NCI-H146 treated with DMSO at 0.1 percent for 48 hours (cell line): ENCODE measurements at regions not wholly inside any gene's neighbourhood (a gene's known extent, or its start where the extent isn't known, plus 50 kb on each side); places are given as distances from the start of the nearest gene placed in this dataset.
A peak's percentile ranks its signal among the peaks of the same experiment; 100 is the strongest.

Source experiments
- DNase-seq: peaks from one replicate; lab custom pipeline; 2025; ENCODE audit not compliant: unreplicated experiment; lab: John Stamatoyannopoulos, UW

DNA sequence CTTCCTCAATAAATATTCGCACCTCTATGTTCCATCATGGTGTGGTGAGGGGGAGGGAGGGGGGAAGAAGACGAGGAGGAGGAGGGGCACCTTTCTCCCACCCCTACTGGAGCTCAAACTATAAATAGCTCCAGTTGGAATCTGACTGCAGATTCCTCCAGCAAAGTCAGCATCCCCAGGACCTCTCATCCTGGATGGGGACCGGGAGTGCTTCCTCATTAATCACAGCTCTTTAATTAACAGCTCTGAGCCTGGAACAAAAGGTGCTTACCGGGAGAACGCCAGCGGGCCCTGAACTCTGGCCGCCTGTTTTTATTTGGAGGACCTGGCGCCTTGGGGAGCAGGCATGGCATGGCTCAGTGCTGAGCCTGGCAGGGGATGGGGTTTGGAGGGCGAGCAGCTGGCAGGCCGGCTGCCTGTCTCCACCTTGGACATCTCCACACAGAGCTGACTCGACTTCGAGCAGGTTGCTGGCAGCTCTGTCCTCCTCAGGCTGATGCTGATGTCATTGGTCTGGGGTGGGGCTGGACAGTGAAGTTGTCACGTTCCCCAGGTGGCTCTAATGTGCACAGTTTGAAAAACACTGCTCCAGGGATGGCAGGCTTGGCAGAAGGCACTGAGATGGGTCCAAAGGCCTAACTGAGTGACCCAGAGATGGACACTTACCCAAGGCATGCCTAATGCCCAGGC lies 180.4 kb downstream of the DHX35 start:
- no peak for DNase-seq

GRCh38 chr20:39137299-39137698 lies 175.2 kb downstream of the DHX35 start:
- DNase-seq = no peak

GRCh38 chr20:39136798-39137197 lies 174.7 kb downstream of the DHX35 start:
- DNase-seq = no peak

- DNase-seq = no peak
Observed at GRCh38 chr20:39135885-39136544, 173.9 kb downstream of the DHX35 start.

DNA sequence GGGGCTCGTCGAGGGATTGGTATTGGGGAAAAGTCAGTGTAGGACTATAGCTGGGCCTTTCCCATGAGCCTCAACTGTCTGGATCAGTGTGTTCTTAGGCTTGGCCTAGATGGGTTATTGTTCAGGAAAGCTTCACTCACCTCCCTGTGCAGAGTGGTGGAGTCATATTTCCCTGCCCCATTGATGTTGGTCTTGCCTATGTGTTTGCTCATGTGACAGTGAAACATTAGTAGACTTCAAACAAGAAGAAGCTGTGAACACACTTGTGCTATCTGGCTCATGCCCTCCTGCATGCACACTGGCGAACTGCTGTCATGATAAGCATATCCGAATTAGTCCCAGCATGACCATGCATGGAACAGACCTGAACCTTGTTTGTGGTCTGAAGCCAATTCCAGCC lies 171.1 kb downstream of the DHX35 start:
- no peak for DNase-seq

- DNase-seq = no peak
Observed at GRCh38 chr20:39132511-39132910, 170.4 kb downstream of the DHX35 start.

- DNase-seq = no peak
Observed at GRCh38 chr20:39132093-39132492, 169.9 kb downstream of the DHX35 start.

DNA sequence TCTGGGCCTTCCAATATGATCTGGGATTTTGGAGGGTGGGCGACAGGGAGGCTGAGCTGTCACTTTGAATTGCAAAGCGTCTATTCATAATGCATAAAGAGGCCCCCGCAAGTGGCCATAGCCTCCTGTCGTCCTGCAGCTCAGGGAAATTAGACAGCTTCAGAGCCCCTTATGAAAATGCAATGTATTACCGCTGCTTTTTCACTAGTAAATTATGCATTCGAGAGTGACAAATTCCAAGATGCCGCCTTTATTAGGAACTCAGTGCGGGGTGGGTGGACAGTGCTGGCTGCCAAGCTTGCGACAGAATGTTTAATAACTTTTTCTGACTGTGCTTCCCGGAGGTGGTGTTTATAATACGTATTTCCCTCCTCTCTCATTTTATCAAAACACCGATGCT lies 168.5 kb downstream of the DHX35 start:
- no peak for DNase-seq

DNA sequence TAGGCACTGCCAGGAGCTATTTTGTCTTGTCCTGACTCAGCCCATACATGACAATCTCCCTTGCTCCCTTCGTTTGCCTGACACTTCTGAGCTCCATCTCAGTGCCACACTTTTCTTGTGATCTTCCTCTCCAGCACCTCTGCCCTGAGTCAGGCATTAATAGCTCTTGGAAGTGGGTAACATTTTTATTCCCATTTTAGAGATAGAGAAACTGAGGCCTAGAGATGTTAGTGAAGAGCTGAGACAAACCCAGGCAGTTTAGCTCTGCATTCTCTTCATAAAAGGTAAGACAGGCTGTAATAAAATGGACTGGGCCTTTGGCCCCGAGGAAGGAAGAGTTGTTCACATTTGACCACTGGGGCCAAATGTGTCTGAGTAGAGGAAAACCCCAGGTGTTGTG lies 167.4 kb downstream of the DHX35 start:
- no peak for DNase-seq

DNA sequence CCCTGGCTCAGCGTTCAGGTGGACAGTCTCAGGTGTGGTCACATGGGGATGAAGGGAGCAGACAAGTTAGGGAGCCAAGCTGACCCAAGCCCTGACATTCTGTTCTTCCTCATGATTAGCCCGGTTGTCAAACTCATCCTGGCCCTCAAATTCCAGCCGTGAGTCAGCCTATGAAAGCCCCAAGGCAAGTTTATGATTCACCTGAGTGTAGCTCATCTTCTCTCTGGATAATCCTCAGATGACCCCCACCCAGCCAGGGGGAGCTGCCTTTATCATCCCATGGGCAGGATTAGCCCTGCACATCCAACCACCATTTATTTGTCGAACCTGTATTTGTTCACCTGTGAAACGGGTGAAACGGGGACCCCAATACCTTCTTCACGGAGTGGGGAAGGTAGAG lies 161.9 kb downstream of the DHX35 start:
- no peak for DNase-seq

GRCh38 chr20:39123185-39123557 lies 161.0 kb downstream of the DHX35 start:
- DNase-seq = no peak

GRCh38 chr20:39117491-39117890 lies 155.3 kb downstream of the DHX35 start:
- DNase-seq = no peak

DNA sequence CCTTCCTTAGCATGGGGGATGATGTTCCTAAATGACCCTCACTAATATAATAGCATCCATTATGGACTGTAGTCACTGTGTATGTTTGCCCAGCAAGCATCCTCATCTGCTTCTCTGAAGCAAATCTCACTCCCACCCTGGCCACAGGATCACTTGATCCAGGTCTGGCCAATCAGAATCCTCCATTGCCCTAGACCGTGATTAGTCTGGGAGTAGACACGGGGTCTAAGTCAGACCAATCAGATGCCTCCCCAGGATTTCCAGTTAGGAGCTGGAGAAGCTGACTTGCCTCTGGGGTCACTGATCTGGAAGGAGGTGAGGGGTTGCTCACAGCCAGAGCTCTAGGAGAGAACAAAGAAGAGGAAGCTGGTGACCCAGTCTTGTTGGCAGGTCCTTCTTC lies 153.9 kb downstream of the DHX35 start:
- DNase-seq = no peak

DNA sequence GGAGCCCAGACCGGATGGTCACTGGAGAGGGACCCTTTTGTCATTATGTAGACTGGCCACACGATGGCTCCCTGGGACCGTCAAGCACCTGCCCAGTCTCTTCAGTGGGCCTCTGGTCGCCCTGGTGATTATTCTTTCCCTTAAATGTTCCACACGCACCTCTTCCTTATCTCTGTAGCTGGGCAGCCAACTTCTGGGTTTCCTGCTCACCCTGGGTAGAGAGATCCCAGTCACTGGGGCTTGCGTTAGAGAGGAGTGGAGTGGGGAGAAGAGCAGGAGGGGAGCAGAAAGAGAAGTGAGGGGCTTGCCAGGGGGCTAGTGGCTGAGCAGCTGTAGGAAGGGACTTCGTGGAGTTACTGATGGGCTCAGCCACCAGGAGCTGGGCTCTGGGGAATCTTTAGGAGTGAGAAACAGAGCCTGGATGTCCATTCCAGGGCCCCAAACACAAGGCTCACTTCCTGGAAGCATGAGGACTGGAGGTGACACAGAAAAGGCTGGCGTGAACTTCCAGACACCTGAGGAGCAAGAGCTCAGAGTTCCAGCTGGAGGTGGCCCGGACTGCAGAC lies 150.1 kb downstream of the DHX35 start:
- peak; percentile 40 for DNase-seq

GRCh38 chr20:39111359-39112177 lies 149.4 kb downstream of the DHX35 start:
- no peak for DNase-seq

- no peak for DNase-seq
Observed at GRCh38 chr20:39110819-39111136, 148.6 kb downstream of the DHX35 start.

- peak; percentile 48 for DNase-seq
Observed at GRCh38 chr20:39109933-39110818, 148.0 kb downstream of the DHX35 start.

DNA sequence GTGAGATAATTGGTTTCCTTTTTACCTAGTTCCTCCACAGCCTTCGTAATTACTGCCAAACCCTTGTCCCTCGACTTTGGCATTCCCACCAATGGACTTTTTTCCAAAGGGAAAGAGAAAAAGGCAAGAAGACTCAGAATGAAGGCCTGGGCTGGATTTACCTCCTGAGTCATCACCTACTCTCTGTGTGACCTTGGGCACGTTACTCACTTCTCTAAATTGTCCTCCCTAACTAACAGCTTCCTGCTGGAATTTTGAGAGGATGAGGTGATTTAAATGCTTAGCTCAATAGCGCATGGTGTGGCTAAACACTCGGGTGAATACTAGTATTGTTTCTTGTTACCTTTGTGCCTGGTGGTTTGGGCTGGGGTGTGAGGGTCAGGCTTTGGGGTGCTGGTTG lies 146.6 kb downstream of the DHX35 start:
- no peak for DNase-seq

- no peak for DNase-seq
Observed at GRCh38 chr20:39107741-39108140, 145.6 kb downstream of the DHX35 start.

DNA sequence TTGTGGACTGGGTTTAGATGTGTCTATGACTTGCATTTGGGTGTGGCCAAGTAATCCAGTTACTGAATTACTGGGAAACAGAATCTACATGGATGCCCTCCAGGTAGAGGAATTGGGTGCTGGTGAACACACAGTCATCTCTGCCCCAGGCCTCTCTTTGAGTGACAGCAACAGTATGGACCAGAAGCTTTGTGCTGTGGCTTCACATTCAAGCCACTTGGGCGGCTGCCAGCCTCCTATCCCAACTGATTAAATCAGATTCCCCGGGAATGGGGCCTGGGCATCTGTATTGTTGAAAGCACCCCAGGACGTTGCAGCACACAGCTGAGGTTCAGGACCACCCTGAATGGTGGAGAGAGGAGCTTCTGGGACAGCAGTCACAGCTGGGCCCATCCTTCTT lies 144.6 kb downstream of the DHX35 start:
- no peak for DNase-seq

- no peak for DNase-seq
Observed at GRCh38 chr20:39105551-39105950, 143.4 kb downstream of the DHX35 start.
